ENCODE measurements at regions not wholly inside any gene's neighbourhood (a gene's known extent, or its start where the extent isn't known, plus 50 kb on each side); places are given as distances from the start of the nearest gene placed in this dataset.

DNA sequence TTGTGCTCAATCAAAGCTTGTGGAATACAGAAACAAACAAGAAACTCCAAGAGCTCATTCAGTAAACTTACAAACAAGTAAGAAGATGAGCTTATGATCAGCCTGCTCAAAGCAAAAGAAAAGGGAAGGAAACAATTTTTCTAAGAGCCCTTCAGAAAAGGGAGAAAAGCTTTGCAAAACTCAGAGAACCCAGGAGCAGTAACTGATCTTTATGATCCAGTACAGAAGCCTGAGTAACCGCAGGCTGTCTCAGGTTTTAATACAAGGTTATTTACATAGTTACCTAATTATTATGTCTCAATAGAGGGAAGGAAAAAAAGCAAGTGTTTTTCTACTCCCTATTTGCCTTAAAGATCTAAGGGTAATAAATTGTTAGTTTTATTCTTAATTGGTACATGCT lies 226.5 kb downstream of the MAFB start:
- ChIA-PET CTCF (no interaction called here), POLR2A (no interaction called here)
- no peak overlapping the region for H3K4me3 Mint-ChIP-seq
- H3K27me3 Mint-ChIP-seq = no peaks in the 10 kb centered on the region
- TF ChIP-seq, protein P1, sequence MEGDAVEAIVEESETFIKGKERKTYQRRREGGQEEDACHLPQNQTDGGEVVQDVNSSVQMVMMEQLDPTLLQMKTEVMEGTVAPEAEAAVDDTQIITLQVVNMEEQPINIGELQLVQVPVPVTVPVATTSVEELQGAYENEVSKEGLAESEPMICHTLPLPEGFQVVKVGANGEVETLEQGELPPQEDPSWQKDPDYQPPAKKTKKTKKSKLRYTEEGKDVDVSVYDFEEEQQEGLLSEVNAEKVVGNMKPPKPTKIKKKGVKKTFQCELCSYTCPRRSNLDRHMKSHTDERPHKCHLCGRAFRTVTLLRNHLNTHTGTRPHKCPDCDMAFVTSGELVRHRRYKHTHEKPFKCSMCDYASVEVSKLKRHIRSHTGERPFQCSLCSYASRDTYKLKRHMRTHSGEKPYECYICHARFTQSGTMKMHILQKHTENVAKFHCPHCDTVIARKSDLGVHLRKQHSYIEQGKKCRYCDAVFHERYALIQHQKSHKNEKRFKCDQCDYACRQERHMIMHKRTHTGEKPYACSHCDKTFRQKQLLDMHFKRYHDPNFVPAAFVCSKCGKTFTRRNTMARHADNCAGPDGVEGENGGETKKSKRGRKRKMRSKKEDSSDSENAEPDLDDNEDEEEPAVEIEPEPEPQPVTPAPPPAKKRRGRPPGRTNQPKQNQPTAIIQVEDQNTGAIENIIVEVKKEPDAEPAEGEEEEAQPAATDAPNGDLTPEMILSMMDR (IDR thresholded peaks at IDR 0.05) = no peak
- DNase-seq (no peak), ATAC-seq (no peak)
- H3K4me1 Mint-ChIP-seq (ENCODE audit: low read depth) = no peaks in the 10 kb centered on the region
- H3K27ac Mint-ChIP-seq = no peak overlapping the region
- no peaks in the 10 kb centered on the region for H3K9me3 Mint-ChIP-seq
- intact Hi-C loops (cut with micrococcal nuclease) = no loop called here
- H3K36me3 Mint-ChIP-seq (ENCODE audit: low read depth) = no peaks in the 10 kb centered on the region

DNA sequence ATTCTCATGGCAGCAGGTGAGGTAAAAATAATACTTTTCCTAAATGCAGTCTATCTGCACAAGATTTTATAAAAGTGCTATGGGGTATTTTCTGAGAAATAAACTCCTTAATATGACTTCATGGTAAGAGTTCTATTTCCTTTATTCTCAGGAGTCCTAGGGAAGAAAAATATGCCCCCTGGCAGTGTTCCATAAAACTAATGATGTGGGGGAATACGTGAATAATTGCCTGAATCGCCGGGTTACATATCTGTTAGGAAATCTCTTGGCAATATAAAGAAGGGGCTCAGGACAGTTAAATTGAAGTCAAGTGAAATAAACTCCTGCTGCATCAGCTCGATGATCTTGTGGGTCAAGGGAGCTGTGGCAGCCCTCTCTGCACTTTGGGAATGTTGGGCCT lies 229.7 kb downstream of the MAFB start:
- H3K27ac Mint-ChIP-seq = no peak overlapping the region
- ATAC-seq = no peak
- H3K9me3 Mint-ChIP-seq = no peaks in the 10 kb centered on the region
- H3K4me1 Mint-ChIP-seq (ENCODE audit: low read depth) = no peaks in the 10 kb centered on the region
- intact Hi-C loops (cut with micrococcal nuclease) = no loop called here
- no peaks in the 10 kb centered on the region for H3K36me3 Mint-ChIP-seq (ENCODE audit: low read depth)
- no peak for DNase-seq
- POLR2A ChIA-PET = no interaction called here
- CTCF ChIA-PET = no interaction called here
- TF ChIP-seq, protein P1 (IDR thresholded peaks at IDR 0.05) = no peak
- no peak overlapping the region for H3K4me3 Mint-ChIP-seq
- H3K27me3 Mint-ChIP-seq = no peaks in the 10 kb centered on the region

DNA sequence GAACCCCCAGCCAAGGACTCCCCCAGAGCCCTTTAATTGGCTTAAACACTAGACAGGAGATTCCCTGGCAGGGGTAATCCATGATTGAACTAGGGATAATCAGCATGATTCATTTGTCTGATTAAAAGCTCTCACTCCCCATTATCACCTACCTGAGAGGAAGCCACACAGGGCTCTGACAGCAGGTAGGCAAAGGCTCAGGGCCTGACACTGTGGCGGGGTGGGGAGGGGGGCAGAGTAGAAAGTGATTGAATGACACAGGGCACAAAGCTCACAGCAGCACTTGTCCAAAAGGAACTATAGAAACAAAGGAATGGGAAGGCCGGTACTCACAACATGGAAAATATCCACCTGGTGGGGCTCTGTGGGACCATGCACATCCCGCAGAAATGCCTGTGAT lies 231.6 kb downstream of the MAFB start:
- TF ChIP-seq, protein P1 (IDR thresholded peaks at IDR 0.05) = no peak
- no peak overlapping the region for H3K4me3 Mint-ChIP-seq
- H3K4me1 Mint-ChIP-seq (ENCODE audit: low read depth) = no peaks in the 10 kb centered on the region
- intact Hi-C loops (cut with micrococcal nuclease) = no loop called here
- H3K9me3 Mint-ChIP-seq = no peaks in the 10 kb centered on the region
- no peak overlapping the region for H3K27ac Mint-ChIP-seq
- DNase-seq (no peak), ATAC-seq (no peak)
- ChIA-PET POLR2A (no interaction called here), CTCF (no interaction called here)
- no peaks in the 10 kb centered on the region for H3K27me3 Mint-ChIP-seq
- no peaks in the 10 kb centered on the region for H3K36me3 Mint-ChIP-seq (ENCODE audit: low read depth)

DNA sequence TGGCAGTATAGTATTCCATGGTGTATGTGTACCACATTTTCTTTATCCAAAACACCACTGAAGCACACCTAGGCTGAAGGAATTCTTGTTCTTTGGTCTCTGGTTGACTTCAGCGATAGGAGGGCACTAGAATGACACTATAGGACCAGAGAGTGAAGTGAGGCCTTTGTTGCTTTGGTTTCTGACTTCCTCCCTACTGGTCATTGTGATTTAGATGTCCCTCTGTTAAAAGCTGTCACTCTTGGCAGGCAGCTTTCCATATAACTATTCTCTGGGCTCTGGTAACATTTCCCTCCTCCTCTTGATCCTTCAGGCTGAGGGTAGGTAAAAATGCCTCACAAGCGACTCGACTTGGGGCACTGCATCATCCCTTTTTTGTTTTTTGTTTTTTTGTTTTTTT lies 236.3 kb downstream of the MAFB start:
- ChIA-PET CTCF (no interaction called here), POLR2A (interaction anchor here (0.7 kb wide), 1 partner anchor 80 kb away, joined by 3 read pairs; no protein-coding TSS in a partner anchor)
- H3K4me1 Mint-ChIP-seq (ENCODE audit: low read depth) = no peaks in the 10 kb centered on the region
- H3K4me3 Mint-ChIP-seq = no peak overlapping the region
- TF ChIP-seq, protein P1 (IDR thresholded peaks at IDR 0.05) = no peak
- DNase-seq = no peak
- no peak for ATAC-seq
- H3K36me3 Mint-ChIP-seq (ENCODE audit: low read depth) = no peaks in the 10 kb centered on the region
- H3K9me3 Mint-ChIP-seq = no peaks in the 10 kb centered on the region
- no peak overlapping the region for H3K27ac Mint-ChIP-seq
- intact Hi-C loops (cut with micrococcal nuclease) = no loop called here
- peaks cover 1% of the 10 kb centered on the region for H3K27me3 Mint-ChIP-seq

GRCh38 chr20:40451552-40451951 lies 237.5 kb downstream of the MAFB start:
- intact Hi-C loops (cut with micrococcal nuclease) = no loop called here
- CTCF ChIA-PET = no interaction called here
- Mint-ChIP-seq H3K36me3 (ENCODE audit: low read depth) (no peaks in the 10 kb centered on the region), H3K27me3 (peaks cover 1% of the 10 kb centered on the region), H3K4me3 (no peak overlapping the region), H3K27ac (no peak overlapping the region), H3K9me3 (no peaks in the 10 kb centered on the region), H3K4me1 (ENCODE audit: low read depth) (no peaks in the 10 kb centered on the region)
- POLR2A ChIA-PET = interaction anchor here (0.6 kb wide), 1 partner anchor 18 kb away, joined by 3 read pairs; no protein-coding TSS in a partner anchor
- ATAC-seq (no peak), DNase-seq (no peak)
- TF ChIP-seq, protein P1 (IDR thresholded peaks at IDR 0.05) = no peak

Measured in activated CD8-positive, alpha-beta T cell treated with anti-CD3 and anti-CD28 coated beads for 36 hours (primary cell).